ENCODE measurements at regions not wholly inside any gene's neighbourhood (a gene's known extent, or its start where the extent isn't known, plus 50 kb on each side); places are given as distances from the start of the nearest gene placed in this dataset.

GRCh38 chr21:38060533-38060932 is 144.3 kb upstream of the KCNJ6 start:
- no peak for DNase-seq (ENCODE audit: low read depth)
- no peak overlapping the region for H3K4me3 ChIP-seq (ENCODE audit: low read depth, low read length)
- no peaks in the 10 kb centered on the region for H3K27me3 ChIP-seq (ENCODE audit: control insufficient read depth, insufficient read depth, low read length)
- TF ChIP-seq CTCF (IDR thresholded peaks at IDR 0.05; ENCODE audit: insufficient read depth, low read length, poor library complexity, severe bottlenecking) = no peak
- no peaks in the 10 kb centered on the region for H3K36me3 ChIP-seq (ENCODE audit: control insufficient read depth, insufficient read depth, low read length)

GRCh38 chr21:38067086-38067739 is 151.0 kb upstream of the KCNJ6 start:
- DNase-seq (ENCODE audit: low read depth) = no peak
- Histone ChIP-seq H3K36me3 (ENCODE audit: control insufficient read depth, insufficient read depth, low read length) (no peaks in the 10 kb centered on the region), H3K27me3 (ENCODE audit: control insufficient read depth, insufficient read depth, low read length) (peaks cover 2% of the 10 kb centered on the region), H3K4me3 (ENCODE audit: low read depth, low read length) (no peak overlapping the region)
- TF ChIP-seq CTCF (IDR thresholded peaks at IDR 0.05; ENCODE audit: insufficient read depth, low read length, poor library complexity, severe bottlenecking) = no peak

GRCh38 chr21:38072489-38072888 is 156.2 kb upstream of the KCNJ6 start:
- DNase-seq (ENCODE audit: low read depth) = no peak
- Histone ChIP-seq H3K36me3 (ENCODE audit: control insufficient read depth, insufficient read depth, low read length) (no peaks in the 10 kb centered on the region), H3K4me3 (ENCODE audit: low read depth, low read length) (no peak overlapping the region), H3K27me3 (ENCODE audit: control insufficient read depth, insufficient read depth, low read length) (peaks cover 2% of the 10 kb centered on the region)
- no peak for TF ChIP-seq CTCF (IDR thresholded peaks at IDR 0.05; ENCODE audit: insufficient read depth, low read length, poor library complexity, severe bottlenecking)

- no peak for TF ChIP-seq CTCF (IDR thresholded peaks at IDR 0.05; ENCODE audit: insufficient read depth, low read length, poor library complexity, severe bottlenecking)
- no peak for DNase-seq (ENCODE audit: low read depth)
- Histone ChIP-seq H3K36me3 (ENCODE audit: control insufficient read depth, insufficient read depth, low read length) (no peaks in the 10 kb centered on the region), H3K4me3 (ENCODE audit: low read depth, low read length) (no peak overlapping the region), H3K27me3 (ENCODE audit: control insufficient read depth, insufficient read depth, low read length) (no peaks in the 10 kb centered on the region)
These were observed 159.8 kb upstream of the KCNJ6 start for GRCh38 chr21:38075833-38076587.

- Histone ChIP-seq H3K4me3 (ENCODE audit: low read depth, low read length) (no peak overlapping the region), H3K27me3 (ENCODE audit: control insufficient read depth, insufficient read depth, low read length) (no peaks in the 10 kb centered on the region), H3K36me3 (ENCODE audit: control insufficient read depth, insufficient read depth, low read length) (no peaks in the 10 kb centered on the region)
- no peak for TF ChIP-seq CTCF (IDR thresholded peaks at IDR 0.05; ENCODE audit: insufficient read depth, low read length, poor library complexity, severe bottlenecking)
- no peak for DNase-seq (ENCODE audit: low read depth)
These were observed 161.3 kb upstream of the KCNJ6 start for GRCh38 chr21:38077569-38077968.
